Memory B cell (primary cell): ENCODE measurements at regions not wholly inside any gene's neighbourhood (a gene's known extent, or its start where the extent isn't known, plus 50 kb on each side); places are given as distances from the start of the nearest gene placed in this dataset.

ENCODE experiments used
- ATAC-seq: fragments of 150-1000 bp; cut with Tn5 transposase; 2 replicates; pipeline ENCODE4 v1.10.0; 2021; ENCODE audit warnings: low read depth, mild to moderate bottlenecking, moderate library complexity
- DNase-seq, 2 donors: peaks; one replicate each; pipeline ENCODE4 v3.0.0; 2022; ENCODE audit warnings: low spot score in 2 of 2
- H3K27ac Mint-ChIP-seq: one replicate; pipeline ENCODE4 v1.8.0; 2022; ENCODE audit warnings: mild to moderate bottlenecking, moderate library complexity, mixed read lengths
- H3K27me3 Mint-ChIP-seq: one replicate; pipeline ENCODE4 v1.8.0; 2022; ENCODE audit warnings: mixed read lengths
- H3K36me3 Mint-ChIP-seq: one replicate; pipeline ENCODE4 v1.8.0; 2022; ENCODE audit warnings: mild to moderate bottlenecking, mixed read lengths
- H3K4me1 Mint-ChIP-seq: one replicate; pipeline ENCODE4 v1.8.0; 2022; ENCODE audit warnings: mixed read lengths
- H3K4me3 Mint-ChIP-seq: one replicate; pipeline ENCODE4 v1.8.0; 2022; ENCODE audit warnings: mild to moderate bottlenecking, moderate library complexity, mixed read lengths
- H3K9me3 Mint-ChIP-seq: one replicate; pipeline ENCODE4 v1.8.0; 2022; ENCODE audit warnings: mixed read lengths

- H3K27me3 Mint-ChIP-seq = no peaks in the 10 kb centered on the region
- DNase-seq (no peak), ATAC-seq (no peak)
- peaks cover 4% of the 10 kb centered on the region for H3K9me3 Mint-ChIP-seq
- no peaks in the 10 kb centered on the region for H3K36me3 Mint-ChIP-seq
- no peak overlapping the region for H3K4me3 Mint-ChIP-seq
- no peak overlapping the region for H3K27ac Mint-ChIP-seq
- no peaks in the 10 kb centered on the region for H3K4me1 Mint-ChIP-seq
Observed at GRCh38 chr2:139380051-139380450, 599.9 kb upstream of the NXPH2 start.

GRCh38 chr2:139378373-139378772, 598.2 kb upstream of the NXPH2 start:
- no peak overlapping the region for H3K4me3 Mint-ChIP-seq
- ATAC-seq = no peak

GRCh38 chr2:139374296-139374850, 594.2 kb upstream of the NXPH2 start:
- Mint-ChIP-seq H3K27me3 (no peaks in the 10 kb centered on the region), H3K36me3 (no peaks in the 10 kb centered on the region), H3K4me3 (no peak overlapping the region), H3K9me3 (peaks cover 1% of the 10 kb centered on the region), H3K4me1 (no peaks in the 10 kb centered on the region), H3K27ac (no peak overlapping the region)
- DNase-seq (no peak), ATAC-seq (no peak)

More at GRCh38 chr2:139378373-139378772, 598.2 kb upstream of the NXPH2 start:
- H3K36me3 Mint-ChIP-seq = no peaks in the 10 kb centered on the region
- no peaks in the 10 kb centered on the region for H3K4me1 Mint-ChIP-seq
- H3K27ac Mint-ChIP-seq = no peak overlapping the region
- H3K27me3 Mint-ChIP-seq = no peaks in the 10 kb centered on the region
- DNase-seq = no peak
- peaks cover 4% of the 10 kb centered on the region for H3K9me3 Mint-ChIP-seq

GRCh38 chr2:139369423-139370409, 589.5 kb upstream of the NXPH2 start:
- H3K9me3 Mint-ChIP-seq = peaks cover 3% of the 10 kb centered on the region
- no peak overlapping the region for H3K4me3 Mint-ChIP-seq
- H3K4me1 Mint-ChIP-seq = no peaks in the 10 kb centered on the region
- no peaks in the 10 kb centered on the region for H3K27me3 Mint-ChIP-seq
- H3K27ac Mint-ChIP-seq = no peak overlapping the region
- DNase-seq (no peak), ATAC-seq (no peak)
- H3K36me3 Mint-ChIP-seq = no peaks in the 10 kb centered on the region

- H3K4me3 Mint-ChIP-seq = no peak overlapping the region
- peaks cover 5% of the 10 kb centered on the region for H3K9me3 Mint-ChIP-seq
- no peaks in the 10 kb centered on the region for H3K27me3 Mint-ChIP-seq
- H3K36me3 Mint-ChIP-seq = no peaks in the 10 kb centered on the region
- no peak for DNase-seq
- no peak overlapping the region for H3K27ac Mint-ChIP-seq
- no peaks in the 10 kb centered on the region for H3K4me1 Mint-ChIP-seq
- ATAC-seq = no peak
Observed at GRCh38 chr2:139367416-139367815, 587.2 kb upstream of the NXPH2 start.

GRCh38 chr2:139366681-139367080, 586.5 kb upstream of the NXPH2 start:
- no peak for DNase-seq
- Mint-ChIP-seq H3K27me3 (no peaks in the 10 kb centered on the region), H3K4me3 (no peak overlapping the region), H3K4me1 (no peaks in the 10 kb centered on the region), H3K9me3 (peaks cover 5% of the 10 kb centered on the region), H3K27ac (no peak overlapping the region), H3K36me3 (no peaks in the 10 kb centered on the region)
- no peak for ATAC-seq

- no peak overlapping the region for H3K27ac Mint-ChIP-seq
- no peak for ATAC-seq
- no peak for DNase-seq
- H3K36me3 Mint-ChIP-seq = no peaks in the 10 kb centered on the region
- no peak overlapping the region for H3K4me3 Mint-ChIP-seq
- no peaks in the 10 kb centered on the region for H3K27me3 Mint-ChIP-seq
- H3K9me3 Mint-ChIP-seq = peaks cover 5% of the 10 kb centered on the region
- no peaks in the 10 kb centered on the region for H3K4me1 Mint-ChIP-seq
Observed at GRCh38 chr2:139365189-139365588, 585.0 kb upstream of the NXPH2 start.

GRCh38 chr2:139360654-139361053, 580.5 kb upstream of the NXPH2 start:
- no peak for DNase-seq
- Mint-ChIP-seq H3K4me3 (no peak overlapping the region), H3K27ac (no peak overlapping the region), H3K27me3 (no peaks in the 10 kb centered on the region), H3K4me1 (no peaks in the 10 kb centered on the region), H3K9me3 (peaks cover 4% of the 10 kb centered on the region), H3K36me3 (no peaks in the 10 kb centered on the region)
- ATAC-seq = no peak

GRCh38 chr2:139359818-139360217, 579.6 kb upstream of the NXPH2 start:
- H3K4me1 Mint-ChIP-seq = no peaks in the 10 kb centered on the region
- H3K27me3 Mint-ChIP-seq = no peaks in the 10 kb centered on the region
- ATAC-seq (no peak), DNase-seq (no peak)
- peaks cover 4% of the 10 kb centered on the region for H3K9me3 Mint-ChIP-seq
- no peak overlapping the region for H3K27ac Mint-ChIP-seq
- no peaks in the 10 kb centered on the region for H3K36me3 Mint-ChIP-seq
- H3K4me3 Mint-ChIP-seq = no peak overlapping the region

GRCh38 chr2:139357972-139358371, 577.8 kb upstream of the NXPH2 start:
- DNase-seq (no peak), ATAC-seq (no peak)
- Mint-ChIP-seq H3K4me1 (no peaks in the 10 kb centered on the region), H3K27me3 (no peaks in the 10 kb centered on the region), H3K4me3 (no peak overlapping the region), H3K36me3 (no peaks in the 10 kb centered on the region), H3K9me3 (peaks cover 6% of the 10 kb centered on the region), H3K27ac (no peak overlapping the region)

- no peak for DNase-seq
- Mint-ChIP-seq H3K27ac (no peak overlapping the region), H3K36me3 (no peaks in the 10 kb centered on the region), H3K27me3 (no peaks in the 10 kb centered on the region), H3K4me1 (no peaks in the 10 kb centered on the region), H3K4me3 (no peak overlapping the region), H3K9me3 (peaks cover 9% of the 10 kb centered on the region)
- ATAC-seq = no peak
Observed at GRCh38 chr2:139354518-139354917, 574.3 kb upstream of the NXPH2 start.

GRCh38 chr2:139353874-139354273, 573.7 kb upstream of the NXPH2 start:
- H3K27me3 Mint-ChIP-seq = no peaks in the 10 kb centered on the region
- peaks cover 9% of the 10 kb centered on the region for H3K9me3 Mint-ChIP-seq
- no peak overlapping the region for H3K4me3 Mint-ChIP-seq
- no peak overlapping the region for H3K27ac Mint-ChIP-seq
- H3K4me1 Mint-ChIP-seq = no peaks in the 10 kb centered on the region
- ATAC-seq (no peak), DNase-seq (no peak)
- H3K36me3 Mint-ChIP-seq = no peaks in the 10 kb centered on the region

GRCh38 chr2:139317259-139317658, 537.1 kb upstream of the NXPH2 start:
- DNase-seq (no peak), ATAC-seq (no peak)
- H3K27ac Mint-ChIP-seq = no peak overlapping the region
- no peaks in the 10 kb centered on the region for H3K36me3 Mint-ChIP-seq
- peaks cover 2% of the 10 kb centered on the region for H3K9me3 Mint-ChIP-seq
- no peak overlapping the region for H3K4me3 Mint-ChIP-seq
- no peaks in the 10 kb centered on the region for H3K4me1 Mint-ChIP-seq
- no peaks in the 10 kb centered on the region for H3K27me3 Mint-ChIP-seq

- Mint-ChIP-seq H3K27ac (no peak overlapping the region), H3K36me3 (no peaks in the 10 kb centered on the region), H3K9me3 (peaks cover 4% of the 10 kb centered on the region), H3K4me3 (no peak overlapping the region), H3K4me1 (no peaks in the 10 kb centered on the region), H3K27me3 (no peaks in the 10 kb centered on the region)
- no peak for ATAC-seq
- no peak for DNase-seq
Observed at GRCh38 chr2:139314059-139314458, 533.9 kb upstream of the NXPH2 start.
